HG02798 (cell line): ENCODE measurements at regions not wholly inside any gene's neighbourhood (a gene's known extent, or its start where the extent isn't known, plus 50 kb on each side); places are given as distances from the start of the nearest gene placed in this dataset.
A peak's percentile ranks its signal among the peaks of the same experiment; 100 is the strongest.
"Not testable (repeated sequence)": the region's sequence is repeated elsewhere in the genome, so short reads cannot be mapped to it uniquely, and the experiment has no call there.

Source experiments
- ATAC-seq: cut with Tn5 transposase; IDR thresholded peaks from one replicate; pipeline ENCODE4 v1.9.1; 2021; ENCODE audit warnings: mild to moderate bottlenecking; ENCODE audit not compliant: unreplicated experiment, poor library complexity

DNA sequence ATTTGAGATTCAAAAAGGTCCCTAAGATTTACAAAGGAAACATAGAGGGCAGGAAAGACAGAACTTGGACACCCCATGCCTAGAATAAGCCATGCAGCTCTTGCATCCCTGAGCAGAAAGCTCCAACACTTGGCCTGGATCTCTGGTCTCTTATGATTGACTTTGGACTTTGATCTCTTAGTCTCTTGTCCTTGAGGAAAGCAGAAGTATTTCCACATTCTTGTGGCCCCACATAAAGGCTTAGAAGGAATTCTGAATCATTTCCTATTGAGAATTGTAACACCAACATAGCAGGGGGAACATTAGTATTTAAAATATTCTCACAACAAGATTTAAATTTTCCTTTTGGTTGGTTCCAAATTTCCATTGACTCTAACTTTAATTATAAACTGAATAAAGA lies 283.7 kb upstream of the PRKD1 start:
- ATAC-seq, result no peak

DNA sequence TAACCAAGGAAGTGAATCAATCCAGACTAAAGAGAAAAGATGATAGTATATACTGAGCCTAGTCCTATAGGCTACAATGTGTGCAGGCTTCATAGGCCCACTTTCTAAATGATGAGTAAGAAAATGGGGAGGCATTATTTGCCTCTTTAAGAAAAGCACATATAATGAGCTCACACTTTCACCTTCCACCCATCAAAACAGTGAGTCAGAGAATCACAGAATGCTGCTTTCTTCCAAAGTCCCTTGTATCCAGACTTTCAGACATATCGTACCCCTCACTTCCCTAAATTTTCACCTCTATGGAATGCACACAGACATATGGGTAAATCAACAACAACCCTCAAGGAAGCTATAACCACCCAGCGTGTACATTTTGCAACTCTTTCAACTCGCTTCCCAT lies 286.4 kb upstream of the PRKD1 start:
- no peak for ATAC-seq

DNA sequence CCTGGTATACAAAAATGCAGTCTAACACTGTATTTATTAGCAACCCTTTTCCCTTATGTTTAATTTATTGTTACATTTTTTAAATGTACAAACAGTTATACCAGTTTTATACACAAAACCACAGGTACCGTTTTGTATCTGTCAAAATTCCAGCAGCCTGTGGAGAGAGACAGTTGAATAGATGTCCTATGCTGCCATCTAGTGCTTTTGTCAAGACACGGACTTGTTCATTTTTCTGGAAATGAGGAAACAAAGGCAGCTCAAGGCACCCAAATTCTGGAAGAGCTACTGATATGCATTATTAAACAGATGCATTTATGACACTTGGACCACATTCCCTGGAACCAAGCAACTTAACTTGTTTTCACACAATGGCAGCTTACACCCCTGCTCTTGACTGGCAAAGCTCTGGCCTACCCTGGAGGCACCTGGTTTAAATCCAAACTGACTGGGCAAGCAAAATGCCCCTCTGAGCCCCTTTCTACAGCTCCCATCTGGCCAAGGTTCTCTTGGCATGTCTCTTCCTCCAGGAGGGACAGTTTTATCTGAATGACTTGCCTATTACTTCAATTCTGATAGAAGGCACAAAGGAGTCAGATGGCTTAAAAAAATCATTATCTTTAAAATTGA lies 286.9 kb upstream of the PRKD1 start:
- peak; percentile 50 for ATAC-seq

DNA sequence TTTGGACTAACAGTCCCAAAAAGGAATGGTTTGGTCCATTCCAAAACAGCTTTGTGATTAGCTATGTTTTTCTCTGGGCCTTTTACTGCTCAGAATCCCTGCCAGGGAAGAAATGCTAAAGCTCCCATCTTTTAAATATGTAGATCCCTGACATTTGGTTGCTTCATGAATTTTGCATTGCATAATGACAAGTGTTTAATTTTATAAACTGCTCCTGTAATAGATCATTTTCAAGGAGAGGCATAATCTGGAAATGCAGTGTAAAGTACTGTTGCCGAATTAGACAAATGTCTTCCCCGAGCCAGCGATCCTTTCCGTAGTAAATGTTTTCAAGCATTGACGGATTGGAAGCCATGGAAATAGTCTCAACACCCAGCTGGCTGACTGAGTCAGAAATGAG lies 291.3 kb upstream of the PRKD1 start:
- no peak for ATAC-seq

DNA sequence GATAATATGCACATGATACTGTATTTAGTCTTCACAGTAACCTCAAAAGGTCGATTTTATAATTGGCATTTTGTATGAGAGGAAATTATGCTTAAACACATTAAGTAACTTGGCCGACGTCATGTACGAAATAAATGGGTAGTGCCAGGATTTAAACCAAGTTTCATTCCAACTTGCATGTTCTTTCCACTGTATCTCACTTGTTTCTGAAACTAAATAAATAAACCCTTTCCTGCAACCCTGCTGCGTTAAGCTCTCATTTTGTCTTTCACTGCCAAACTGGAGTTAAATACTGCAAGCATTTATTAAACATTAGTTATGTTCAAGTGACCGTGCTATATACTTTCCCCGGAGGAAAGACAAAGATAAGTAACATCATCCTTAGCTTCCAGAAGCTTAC lies 293.9 kb upstream of the PRKD1 start:
- ATAC-seq, result no peak

DNA sequence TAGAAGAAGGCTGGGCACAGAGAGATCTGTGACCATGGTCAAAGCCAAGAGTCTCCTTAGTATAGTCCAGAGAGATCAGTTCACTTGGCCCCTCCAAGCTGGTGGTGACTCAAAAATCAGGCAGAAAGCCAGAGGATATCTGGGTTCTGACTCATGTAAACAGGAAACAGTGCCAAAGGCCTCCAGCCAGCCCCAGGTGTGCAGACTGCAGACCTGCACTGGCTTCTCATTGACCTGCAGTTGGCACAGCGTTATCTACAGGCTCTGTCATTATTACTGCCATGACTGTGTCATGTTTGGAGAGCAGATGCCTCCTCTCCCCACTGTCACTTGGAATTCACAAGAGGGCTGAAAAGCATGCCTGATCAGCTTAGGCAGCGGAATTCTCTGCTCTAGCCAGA lies 295.7 kb upstream of the PRKD1 start:
- ATAC-seq, result no peak

DNA sequence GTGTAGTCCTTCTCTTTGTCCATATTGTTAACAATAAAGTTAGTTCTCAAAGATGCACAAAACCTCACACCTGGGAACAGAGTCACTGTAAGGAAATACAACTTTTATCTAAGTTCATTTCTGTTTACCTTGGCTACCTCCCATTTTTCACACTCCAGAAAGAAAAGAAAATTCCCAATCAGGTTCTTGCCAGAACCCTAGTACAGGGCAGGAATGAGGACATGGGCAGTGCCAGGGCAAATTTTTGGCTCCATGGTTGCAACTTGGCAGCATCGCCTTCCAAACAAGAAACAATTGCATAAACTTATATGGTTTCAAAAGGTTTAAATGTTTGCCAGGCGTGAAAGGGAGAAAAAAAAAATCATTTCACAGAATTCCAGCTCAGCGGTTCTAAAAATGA lies 296.3 kb upstream of the PRKD1 start:
- no peak for ATAC-seq

DNA sequence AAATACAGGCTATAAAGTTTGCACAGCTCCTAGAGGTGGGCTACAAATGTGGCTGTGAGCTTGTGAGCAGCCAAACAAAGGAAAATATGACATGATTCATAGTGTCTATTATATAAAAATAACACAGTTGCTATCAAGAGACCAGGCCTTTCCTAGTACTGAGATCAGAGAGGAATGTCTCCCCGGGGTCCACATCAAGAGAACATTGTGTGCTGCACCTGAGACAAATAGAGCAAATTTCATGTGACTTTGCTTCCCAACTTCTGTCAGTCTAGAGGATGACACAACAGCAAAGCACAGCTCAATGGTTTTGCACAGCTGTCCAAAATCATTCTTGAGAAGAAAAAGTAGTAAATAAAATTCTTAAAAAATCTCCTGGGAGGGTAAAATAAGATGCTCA lies 297.5 kb upstream of the PRKD1 start:
- no peak for ATAC-seq

DNA sequence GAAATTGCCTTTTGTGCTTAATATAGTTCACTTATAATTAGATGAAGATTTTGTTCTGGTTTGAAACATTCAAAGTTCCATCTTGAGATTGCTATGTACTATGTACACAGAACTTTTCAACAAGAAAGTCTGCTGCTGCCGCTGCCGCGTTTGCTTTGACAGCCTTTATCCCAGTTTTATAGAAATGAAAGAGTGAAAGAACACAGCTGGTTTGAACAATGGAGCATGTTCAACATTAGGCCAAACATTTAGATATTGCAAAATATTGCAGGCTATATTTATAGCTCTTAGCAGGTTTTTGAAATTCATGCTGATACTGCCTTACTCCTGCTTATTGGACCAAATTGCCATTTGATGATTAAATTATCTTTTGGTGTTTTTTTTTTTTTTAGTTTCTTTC lies 299.8 kb upstream of the PRKD1 start:
- ATAC-seq, result no peak

DNA sequence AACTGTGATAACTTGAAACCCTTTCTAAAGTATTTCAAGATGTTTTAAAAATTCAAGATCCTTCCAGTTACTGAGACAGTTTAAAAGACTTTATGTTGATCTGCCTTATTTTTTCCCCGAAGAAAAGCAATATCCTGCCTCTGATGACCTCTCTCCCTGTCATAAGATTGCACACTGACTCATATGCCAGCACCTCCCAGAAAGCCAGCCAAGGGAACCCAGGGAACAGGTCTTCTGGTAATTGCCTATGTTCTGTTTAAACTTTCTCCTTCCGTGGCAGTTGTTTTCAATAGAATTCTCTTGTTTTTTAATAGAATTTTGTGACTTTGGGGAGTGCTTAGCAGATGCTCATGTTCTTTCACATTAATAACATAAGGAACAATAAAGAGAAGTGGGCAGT lies 300.2 kb upstream of the PRKD1 start:
- ATAC-seq, result no peak

DNA sequence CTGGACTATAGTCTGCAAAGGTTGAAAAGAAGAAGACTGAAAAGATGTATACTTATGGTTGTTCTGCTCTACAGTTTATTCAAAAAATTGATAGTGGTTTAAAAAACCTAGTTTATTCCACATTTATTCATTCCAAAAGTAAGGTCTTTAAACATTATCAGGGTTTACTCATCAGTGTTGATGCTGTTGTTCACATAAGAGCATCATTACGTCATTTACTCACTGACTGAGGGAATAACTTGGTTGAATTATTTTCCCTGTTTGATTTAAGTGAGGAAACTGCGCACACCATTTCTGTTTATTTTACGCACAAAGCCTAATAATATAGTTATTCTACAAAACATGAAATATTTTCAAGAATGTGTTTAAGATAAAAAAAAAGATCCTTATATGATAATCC lies 303.1 kb upstream of the PRKD1 start:
- ATAC-seq, result no peak

DNA sequence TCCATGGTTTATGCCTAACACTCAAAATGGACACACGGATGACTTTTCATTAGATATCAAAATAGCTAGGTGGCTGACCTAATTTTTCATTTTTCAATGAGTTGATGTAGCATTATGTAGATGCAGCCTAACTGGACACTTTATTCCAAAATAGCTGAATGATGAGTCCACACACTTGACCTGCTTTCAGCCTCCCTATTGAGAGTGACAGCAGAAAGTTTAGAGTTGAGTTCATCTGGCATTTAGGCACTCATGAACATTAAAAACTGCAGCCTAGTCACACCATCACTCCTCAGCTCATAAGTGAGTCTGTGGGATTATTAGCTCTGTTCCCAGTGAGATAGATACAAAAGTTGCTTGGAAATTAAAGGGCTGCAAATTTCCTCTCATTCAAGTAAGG lies 307.3 kb upstream of the PRKD1 start:
- no peak for ATAC-seq

DNA sequence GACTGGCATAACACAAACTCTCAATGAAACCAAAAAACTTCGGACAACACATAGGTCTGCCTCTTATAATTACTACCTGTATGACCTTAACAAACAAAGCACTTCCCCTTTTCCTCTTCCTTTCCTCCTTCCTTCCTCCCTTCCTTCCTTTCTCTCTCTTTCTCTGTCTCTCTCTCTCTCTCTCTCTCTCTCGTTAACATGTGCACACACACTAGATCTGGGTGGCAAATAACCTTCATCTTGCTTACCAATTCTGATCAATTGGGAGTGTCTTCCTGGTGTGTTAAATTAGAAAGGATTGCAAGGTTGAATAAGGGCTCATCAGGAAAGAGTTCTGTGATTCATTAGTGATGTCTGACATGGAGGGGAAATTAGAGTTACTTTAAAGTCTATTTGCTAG lies 307.8 kb upstream of the PRKD1 start:
- ATAC-seq, result no peak

DNA sequence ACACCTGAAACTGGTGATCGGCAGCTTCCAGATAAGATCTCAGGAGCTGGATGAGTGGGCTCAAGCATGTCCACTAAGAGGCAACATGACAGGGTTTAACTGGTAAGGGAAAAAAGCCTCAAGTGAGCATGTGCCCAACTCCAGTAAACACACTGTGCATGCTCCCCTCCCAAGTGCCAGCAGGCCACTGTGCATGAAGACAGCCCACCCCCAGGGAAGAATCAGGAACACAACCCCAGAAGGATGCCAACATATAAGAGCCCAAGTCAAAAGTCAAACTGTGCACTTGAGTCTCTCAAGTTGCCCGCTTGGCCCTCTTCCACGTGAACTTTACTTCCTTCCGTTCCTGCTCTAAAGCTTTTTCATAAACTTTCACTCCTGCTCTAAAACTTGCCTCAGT lies 311.3 kb upstream of the PRKD1 start:
- no peak for ATAC-seq

DNA sequence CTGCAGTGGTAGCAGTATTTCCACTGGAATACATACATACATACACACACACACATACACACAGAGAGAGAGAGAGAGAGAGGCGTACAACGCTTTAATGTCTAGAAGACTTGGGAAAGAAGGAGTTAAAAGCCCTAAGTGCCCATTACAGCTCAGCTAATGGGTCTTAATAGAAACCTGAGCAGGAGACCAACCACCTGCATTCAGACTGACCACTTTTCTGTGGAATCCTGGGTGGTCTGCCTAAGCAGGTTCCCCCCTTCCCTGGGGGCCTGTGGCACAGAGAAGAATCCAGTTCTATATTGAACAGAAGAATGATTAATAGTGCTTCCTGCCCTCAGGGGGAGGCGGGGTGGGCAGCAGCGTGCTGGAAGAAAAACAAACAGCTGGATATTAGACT lies 312.4 kb upstream of the PRKD1 start:
- ATAC-seq, result no peak

DNA sequence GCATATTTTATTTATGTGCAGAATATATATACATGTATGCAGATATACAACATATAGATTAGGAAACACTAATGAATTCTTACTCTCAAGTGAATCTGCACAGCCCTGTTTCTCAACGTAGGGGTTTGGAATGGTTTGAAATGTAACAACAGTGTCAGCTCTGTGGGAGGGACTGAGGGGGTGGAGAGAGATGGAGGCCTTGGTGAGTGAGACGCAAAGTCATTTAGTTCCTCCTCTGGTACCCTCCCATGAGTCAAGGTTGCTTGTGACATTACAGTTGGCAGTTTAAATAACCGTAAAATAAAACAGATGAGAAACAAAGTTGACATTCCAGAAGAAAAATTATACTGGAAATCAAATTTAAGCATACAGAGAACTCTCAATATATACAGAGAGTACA lies 313.0 kb upstream of the PRKD1 start:
- ATAC-seq, result no peak

DNA sequence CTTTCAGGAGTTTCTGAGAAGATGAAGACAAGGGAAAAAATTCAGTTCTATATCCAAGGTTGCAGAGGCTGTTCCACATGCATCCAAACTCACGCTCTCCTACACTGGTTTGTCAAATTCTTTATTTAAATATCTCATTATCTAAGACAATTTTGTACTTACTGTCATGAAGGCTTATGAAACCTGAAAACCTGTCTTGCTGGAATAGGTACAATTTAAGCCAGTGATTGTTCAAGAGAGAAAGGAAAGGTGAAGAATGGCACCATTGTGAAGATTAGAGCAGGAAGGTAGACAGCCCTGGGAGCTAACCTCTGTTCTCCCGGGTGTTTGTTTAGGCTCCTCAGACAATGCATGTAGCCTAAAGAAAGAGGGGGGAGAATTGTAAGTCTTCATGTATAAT lies 315.1 kb upstream of the PRKD1 start:
- no peak for ATAC-seq

DNA sequence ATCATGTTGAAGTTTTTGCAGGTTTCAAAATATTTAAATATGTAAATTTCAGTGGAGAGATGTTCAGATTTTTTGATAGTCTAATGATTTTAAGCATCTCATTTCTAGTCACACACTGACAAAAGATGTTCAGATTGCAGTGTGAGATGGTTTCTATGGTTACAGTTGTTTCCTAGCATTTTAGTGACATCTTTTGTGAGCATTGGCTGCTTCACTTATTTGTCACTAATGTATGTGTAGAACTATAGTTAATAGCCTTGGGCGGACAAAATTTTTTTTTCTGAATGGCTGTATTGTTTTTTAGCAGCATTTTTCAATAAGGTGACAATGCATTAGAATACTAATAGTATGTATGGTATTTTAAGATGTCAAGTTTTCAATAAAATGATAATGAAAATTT lies 315.6 kb upstream of the PRKD1 start:
- no peak for ATAC-seq

DNA sequence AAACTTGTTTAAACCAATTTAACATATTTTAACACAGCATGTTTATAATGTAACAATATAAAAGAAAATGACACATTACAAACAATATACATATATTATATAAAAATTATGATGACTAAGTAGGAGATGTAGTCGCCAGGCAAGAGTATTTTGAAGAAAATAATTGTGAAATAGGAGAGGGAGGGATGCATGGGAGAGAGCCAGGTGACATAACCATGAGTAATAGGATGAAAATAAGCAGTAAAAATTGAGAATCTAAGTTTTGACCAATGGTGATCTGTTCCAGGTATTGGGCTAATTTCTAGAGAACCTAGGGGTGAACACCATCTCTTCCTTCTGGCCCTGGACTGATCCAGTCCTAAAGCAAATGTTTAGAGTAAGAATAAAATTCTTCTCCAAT lies 315.2 kb upstream of the G2E3 start:
- no peak for ATAC-seq

DNA sequence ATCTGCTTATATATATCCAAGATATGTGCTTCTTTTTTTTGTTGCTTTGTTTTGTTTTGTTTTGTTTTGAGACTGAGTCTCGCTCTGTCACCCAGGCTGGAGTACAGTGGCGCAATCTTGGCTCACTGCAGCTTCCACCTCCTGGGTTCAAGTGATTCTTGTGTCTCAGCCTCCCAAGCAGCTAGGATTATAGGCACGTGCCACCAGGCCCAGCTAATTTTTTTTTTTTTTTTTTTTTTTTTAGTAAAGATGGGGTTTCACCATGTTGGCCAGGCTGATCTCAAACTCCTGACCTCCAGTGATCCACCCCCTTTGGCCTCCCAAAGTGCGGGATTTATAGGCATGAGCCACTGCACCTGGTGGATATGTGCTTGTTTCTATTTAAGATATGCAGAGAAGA lies 314.6 kb upstream of the G2E3 start:
- not testable (repeated sequence) for ATAC-seq

DNA sequence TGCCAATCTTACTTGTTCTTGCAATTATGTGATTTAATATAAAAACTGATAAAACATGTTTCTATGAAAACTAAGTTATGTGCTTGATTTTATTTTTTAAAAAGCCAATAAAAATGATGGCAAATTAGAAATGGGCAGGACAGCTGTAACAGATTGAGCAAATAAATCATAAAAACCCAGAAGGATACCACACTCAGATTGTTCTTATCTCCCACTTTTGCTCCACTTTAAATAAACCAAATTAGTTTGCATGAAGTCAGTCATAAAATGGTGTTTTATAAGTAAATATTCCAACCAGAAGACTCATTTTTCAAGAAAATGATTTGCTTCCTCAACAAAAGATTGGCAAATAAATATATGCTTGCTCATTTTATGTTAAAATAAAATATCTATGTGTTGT lies 307.9 kb upstream of the G2E3 start:
- no peak for ATAC-seq

DNA sequence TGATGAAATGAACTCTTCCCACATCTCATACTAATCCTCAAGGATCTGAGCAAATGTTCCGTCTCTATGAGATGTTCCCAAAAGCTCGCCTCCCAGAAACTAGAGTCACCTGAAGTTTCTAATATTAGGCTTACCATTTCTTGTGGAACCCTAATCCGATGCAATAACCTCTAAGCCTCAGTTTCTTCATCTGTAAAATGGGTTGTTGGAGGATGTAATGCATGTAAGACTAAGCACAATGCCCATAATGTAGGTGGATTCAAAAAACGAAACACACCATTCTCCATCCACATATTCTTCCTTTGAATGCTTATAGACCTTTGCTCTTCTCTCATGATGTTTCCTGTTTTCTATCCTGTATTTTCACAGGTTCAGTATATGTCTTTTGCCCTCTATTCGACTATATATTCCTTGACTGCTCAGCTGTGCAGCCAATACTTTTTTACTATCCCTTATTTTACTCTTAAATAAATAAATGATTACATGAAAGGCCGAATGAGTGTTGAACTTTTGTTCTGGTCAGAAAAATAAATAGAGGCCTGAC lies 307.3 kb upstream of the G2E3 start:
- ATAC-seq, result no peak

DNA sequence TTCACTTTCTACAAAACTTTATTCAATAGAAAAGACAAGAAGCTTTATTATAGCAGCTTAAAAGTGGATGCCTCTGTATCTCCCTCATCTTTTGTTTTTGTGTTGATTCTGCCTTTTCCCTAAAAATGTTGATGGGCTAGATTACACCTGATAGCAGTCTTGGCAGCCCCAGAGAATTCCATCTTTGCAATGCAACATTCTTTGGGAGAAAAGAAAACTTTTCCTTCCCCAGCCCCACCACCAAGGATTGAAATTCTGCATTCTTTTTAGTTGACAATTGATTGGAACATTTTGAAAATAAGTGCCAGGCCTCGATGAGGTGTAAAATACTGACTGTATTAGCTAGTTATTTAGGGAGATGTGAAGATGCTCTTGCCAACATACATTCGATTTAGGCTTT lies 306.8 kb upstream of the G2E3 start:
- ATAC-seq, result no peak
